ENCODE measurements at regions not wholly inside any gene's neighbourhood (a gene's known extent, or its start where the extent isn't known, plus 50 kb on each side); places are given as distances from the start of the nearest gene placed in this dataset.

DNA sequence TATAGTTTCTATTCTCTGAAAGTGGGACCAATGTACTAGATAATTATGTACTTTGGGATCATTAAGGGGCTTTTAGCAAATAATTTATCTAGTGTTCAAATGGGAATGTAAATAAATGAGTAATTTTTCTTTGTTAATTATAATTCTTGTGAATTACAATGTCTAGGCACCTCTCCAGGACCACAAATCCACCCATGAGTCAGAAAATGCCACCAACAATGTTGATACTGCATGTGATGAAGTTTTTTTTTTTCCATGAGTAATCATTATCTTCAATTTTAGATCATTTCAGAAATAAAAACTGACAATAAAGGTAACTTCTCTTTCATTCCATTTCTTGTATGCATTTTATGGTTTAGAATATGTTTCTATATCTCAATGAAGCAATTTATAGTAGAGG lies 470.3 kb downstream of the VRK1 start (continued):
- TF ChIP-seq, protein P1, sequence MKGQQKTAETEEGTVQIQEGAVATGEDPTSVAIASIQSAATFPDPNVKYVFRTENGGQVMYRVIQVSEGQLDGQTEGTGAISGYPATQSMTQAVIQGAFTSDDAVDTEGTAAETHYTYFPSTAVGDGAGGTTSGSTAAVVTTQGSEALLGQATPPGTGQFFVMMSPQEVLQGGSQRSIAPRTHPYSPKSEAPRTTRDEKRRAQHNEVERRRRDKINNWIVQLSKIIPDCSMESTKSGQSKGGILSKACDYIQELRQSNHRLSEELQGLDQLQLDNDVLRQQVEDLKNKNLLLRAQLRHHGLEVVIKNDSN (CRISPR knock-in tag; IDR thresholded peaks at IDR 0.05) = no peak
- TF ChIP-seq, protein P2, sequence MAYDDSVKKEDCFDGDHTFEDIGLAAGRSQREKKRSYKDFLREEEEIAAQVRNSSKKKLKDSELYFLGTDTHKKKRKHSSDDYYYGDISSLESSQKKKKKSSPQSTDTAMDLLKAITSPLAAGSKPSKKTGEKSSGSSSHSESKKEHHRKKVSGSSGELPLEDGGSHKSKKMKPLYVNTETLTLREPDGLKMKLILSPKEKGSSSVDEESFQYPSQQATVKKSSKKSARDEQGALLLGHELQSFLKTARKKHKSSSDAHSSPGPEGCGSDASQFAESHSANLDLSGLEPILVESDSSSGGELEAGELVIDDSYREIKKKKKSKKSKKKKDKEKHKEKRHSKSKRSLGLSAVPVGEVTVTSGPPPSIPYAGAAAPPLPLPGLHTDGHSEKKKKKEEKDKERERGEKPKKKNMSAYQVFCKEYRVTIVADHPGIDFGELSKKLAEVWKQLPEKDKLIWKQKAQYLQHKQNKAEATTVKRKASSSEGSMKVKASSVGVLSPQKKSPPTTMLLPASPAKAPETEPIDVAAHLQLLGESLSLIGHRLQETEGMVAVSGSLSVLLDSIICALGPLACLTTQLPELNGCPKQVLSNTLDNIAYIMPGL (CRISPR knock-in tag; IDR thresholded peaks at IDR 0.05) = no peak
- TF ChIP-seq FOXP1 (CRISPR knock-in tag; IDR thresholded peaks at IDR 0.05; ENCODE audit: borderline replicate concordance) = no peak

DNA sequence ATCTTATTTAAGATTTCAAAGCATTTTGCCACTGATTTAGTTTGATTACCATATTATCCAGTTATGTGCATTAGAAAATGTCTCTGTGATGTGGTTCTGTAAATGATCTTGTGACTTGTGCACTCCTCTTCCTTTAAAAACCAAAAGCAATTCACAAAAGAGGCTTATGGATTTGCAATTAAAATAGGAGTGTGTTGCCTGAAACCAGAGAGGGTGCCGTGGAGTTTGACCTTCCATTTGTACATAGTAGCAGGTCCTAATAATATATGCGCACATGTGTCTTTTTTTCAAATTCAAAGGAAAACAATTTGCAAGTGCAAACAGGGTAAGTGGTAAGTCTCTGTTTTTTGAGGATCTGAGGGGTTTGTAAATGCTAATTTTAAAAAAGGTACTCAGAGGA lies 470.9 kb downstream of the VRK1 start:
- Mint-ChIP-seq H3K9me3 (peaks cover 8% of the 10 kb centered on the region; the same call in 1 of the 2 replicates), H3K27me3 (ENCODE audit: low read depth) (no peaks in the 10 kb centered on the region; the same call in 1 of the 2 replicates), H3K27ac (no peak overlapping the region), H3K4me1 (peaks cover 20% of the 10 kb centered on the region), H3K4me3 (no peak overlapping the region), H3K36me3 (no peaks in the 10 kb centered on the region)
- POLR2A ChIA-PET = no interaction called here
- CTCF ChIA-PET = no interaction called here
- ATAC-seq (no peak), DNase-seq (ENCODE audit: low spot score) (no peak)
- no peak for TF ChIP-seq MAX (CRISPR knock-in tag; IDR thresholded peaks at IDR 0.05)
- no peak for TF ChIP-seq CREB1 (CRISPR knock-in tag; IDR thresholded peaks at IDR 0.05)
- no peak for TF ChIP-seq NFE2L1 (CRISPR knock-in tag; IDR thresholded peaks at IDR 0.05)
- TF ChIP-seq ZBTB21 (CRISPR knock-in tag; IDR thresholded peaks at IDR 0.05; ENCODE audit: borderline replicate concordance) = no peak
- TF ChIP-seq ESRRA (CRISPR knock-in tag; IDR thresholded peaks at IDR 0.05; ENCODE audit: borderline replicate concordance) = no peak
- no peak for TF ChIP-seq ZNF671 (CRISPR knock-in tag; IDR thresholded peaks at IDR 0.05)
- TF ChIP-seq, protein P3, sequence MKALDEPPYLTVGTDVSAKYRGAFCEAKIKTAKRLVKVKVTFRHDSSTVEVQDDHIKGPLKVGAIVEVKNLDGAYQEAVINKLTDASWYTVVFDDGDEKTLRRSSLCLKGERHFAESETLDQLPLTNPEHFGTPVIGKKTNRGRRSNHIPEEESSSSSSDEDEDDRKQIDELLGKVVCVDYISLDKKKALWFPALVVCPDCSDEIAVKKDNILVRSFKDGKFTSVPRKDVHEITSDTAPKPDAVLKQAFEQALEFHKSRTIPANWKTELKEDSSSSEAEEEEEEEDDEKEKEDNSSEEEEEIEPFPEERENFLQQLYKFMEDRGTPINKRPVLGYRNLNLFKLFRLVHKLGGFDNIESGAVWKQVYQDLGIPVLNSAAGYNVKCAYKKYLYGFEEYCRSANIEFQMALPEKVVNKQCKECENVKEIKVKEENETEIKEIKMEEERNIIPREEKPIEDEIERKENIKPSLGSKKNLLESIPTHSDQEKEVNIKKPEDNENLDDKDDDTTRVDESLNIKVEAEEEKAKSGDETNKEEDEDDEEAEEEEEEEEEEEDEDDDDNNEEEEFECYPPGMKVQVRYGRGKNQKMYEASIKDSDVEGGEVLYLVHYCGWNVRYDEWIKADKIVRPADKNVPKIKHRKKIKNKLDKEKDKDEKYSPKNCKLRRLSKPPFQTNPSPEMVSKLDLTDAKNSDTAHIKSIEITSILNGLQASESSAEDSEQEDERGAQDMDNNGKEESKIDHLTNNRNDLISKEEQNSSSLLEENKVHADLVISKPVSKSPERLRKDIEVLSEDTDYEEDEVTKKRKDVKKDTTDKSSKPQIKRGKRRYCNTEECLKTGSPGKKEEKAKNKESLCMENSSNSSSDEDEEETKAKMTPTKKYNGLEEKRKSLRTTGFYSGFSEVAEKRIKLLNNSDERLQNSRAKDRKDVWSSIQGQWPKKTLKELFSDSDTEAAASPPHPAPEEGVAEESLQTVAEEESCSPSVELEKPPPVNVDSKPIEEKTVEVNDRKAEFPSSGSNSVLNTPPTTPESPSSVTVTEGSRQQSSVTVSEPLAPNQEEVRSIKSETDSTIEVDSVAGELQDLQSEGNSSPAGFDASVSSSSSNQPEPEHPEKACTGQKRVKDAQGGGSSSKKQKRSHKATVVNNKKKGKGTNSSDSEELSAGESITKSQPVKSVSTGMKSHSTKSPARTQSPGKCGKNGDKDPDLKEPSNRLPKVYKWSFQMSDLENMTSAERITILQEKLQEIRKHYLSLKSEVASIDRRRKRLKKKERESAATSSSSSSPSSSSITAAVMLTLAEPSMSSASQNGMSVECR (CRISPR knock-in tag; IDR thresholded peaks at IDR 0.05; ENCODE audit: borderline replicate concordance) = no peak
- TF ChIP-seq FOXK1 (CRISPR knock-in tag; IDR thresholded peaks at IDR 0.05) = no peak
- TF ChIP-seq ZNF219 (CRISPR knock-in tag; IDR thresholded peaks at IDR 0.05; ENCODE audit: borderline replicate concordance) = no peak
- TF ChIP-seq, protein P4, sequence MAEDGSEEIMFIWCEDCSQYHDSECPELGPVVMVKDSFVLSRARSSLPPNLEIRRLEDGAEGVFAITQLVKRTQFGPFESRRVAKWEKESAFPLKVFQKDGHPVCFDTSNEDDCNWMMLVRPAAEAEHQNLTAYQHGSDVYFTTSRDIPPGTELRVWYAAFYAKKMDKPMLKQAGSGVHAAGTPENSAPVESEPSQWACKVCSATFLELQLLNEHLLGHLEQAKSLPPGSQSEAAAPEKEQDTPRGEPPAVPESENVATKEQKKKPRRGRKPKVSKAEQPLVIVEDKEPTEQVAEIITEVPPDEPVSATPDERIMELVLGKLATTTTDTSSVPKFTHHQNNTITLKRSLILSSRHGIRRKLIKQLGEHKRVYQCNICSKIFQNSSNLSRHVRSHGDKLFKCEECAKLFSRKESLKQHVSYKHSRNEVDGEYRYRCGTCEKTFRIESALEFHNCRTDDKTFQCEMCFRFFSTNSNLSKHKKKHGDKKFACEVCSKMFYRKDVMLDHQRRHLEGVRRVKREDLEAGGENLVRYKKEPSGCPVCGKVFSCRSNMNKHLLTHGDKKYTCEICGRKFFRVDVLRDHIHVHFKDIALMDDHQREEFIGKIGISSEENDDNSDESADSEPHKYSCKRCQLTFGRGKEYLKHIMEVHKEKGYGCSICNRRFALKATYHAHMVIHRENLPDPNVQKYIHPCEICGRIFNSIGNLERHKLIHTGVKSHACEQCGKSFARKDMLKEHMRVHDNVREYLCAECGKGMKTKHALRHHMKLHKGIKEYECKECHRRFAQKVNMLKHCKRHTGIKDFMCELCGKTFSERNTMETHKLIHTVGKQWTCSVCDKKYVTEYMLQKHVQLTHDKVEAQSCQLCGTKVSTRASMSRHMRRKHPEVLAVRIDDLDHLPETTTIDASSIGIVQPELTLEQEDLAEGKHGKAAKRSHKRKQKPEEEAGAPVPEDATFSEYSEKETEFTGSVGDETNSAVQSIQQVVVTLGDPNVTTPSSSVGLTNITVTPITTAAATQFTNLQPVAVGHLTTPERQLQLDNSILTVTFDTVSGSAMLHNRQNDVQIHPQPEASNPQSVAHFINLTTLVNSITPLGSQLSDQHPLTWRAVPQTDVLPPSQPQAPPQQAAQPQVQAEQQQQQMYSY (CRISPR knock-in tag; IDR thresholded peaks at IDR 0.05) = no peak
- TF ChIP-seq CTCF (IDR thresholded peaks at IDR 0.05) = no peak
- TF ChIP-seq, protein P1 (CRISPR knock-in tag; IDR thresholded peaks at IDR 0.05) = no peak
- TF ChIP-seq, protein P5, sequence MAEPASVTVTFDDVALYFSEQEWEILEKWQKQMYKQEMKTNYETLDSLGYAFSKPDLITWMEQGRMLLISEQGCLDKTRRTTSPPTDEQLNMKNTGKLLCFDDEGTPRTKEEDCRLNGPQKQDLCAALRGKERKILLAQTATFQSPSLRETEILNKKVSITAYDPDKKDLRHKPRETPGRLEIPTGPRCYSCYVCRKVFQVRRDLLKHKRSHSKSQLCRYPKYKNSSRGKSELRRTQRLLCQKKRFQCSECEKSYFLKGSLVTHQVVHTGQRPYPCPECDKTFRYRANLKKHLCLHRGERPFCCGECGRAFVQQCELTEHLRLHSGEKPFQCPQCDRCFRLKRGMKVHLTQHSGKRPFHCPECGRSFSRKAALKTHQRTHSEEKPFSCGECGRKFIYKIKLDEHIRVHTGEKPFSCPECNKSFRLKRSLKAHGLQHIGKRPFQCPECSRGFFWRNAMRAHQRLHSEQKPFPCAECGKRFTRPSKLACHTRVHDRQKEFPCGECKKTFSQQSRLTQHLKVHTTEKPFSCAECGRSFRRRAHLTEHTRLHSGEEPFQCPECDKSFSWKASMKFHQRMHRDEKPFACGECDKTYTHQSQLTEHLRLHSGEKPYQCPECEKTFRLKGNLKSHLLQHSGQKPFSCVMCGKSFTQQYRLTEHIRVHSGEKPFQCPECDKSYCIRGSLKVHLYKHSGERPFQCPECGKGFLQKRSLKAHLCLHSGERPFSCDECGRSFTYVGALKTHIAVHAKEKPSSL (CRISPR knock-in tag; conservative IDR thresholded peaks at IDR 0.05) = no peak
- TF ChIP-seq NFYB (CRISPR knock-in tag; conservative IDR thresholded peaks at IDR 0.05; ENCODE audit: low read depth) = no peak
- TF ChIP-seq ATF1 (CRISPR knock-in tag; IDR thresholded peaks at IDR 0.05) = no peak
- TF ChIP-seq RELA (CRISPR knock-in tag; IDR thresholded peaks at IDR 0.05; ENCODE audit: borderline replicate concordance) = no peak
- TF ChIP-seq NR1H2 (CRISPR knock-in tag; IDR thresholded peaks at IDR 0.05) = no peak
- TF ChIP-seq KAT7 (CRISPR knock-in tag; IDR thresholded peaks at IDR 0.05; ENCODE audit: borderline replicate concordance) = no peak

Measured in WTC11 (cell line).